GM12878 (cell line): ENCODE measurements at regions not wholly inside any gene's neighbourhood (a gene's known extent, or its start where the extent isn't known, plus 50 kb on each side); places are given as distances from the start of the nearest gene placed in this dataset.

ENCODE experiments used
- ATAC-seq: fragments of 200-7000 bp; cut with Tn5 transposase; 3 replicates; pipeline ENCODE4 v1.9.1; 2020; ENCODE audit warnings: mild to moderate bottlenecking, moderate library complexity
- BruUV-seq: library from RNA; stranded (reverse); fragments of 400-500 nt; replicated peaks from 2 replicates; lab custom pipeline; 2021; lab: Mats Ljungman, UMichigan
- CTCF ChIA-PET: fragments of 300-600 bp; sonication (Branson Sonifier 250); formaldehyde crosslinking; extraction: SDS; loops from one replicate; lab custom pipeline; 2021; ENCODE audit warnings: inconsistent platforms; lab: Yijun Ruan, JAX
- POLR2A ChIA-PET: fragments of 350-600 bp; formaldehyde crosslinking; extraction: SDS; loops from one replicate; lab custom pipeline; 2021; ENCODE audit warnings: inconsistent platforms; lab: Charles Lee
- RAD21 ChIA-PET: fragments of 300-600 bp; sonication (Branson Sonifier 250); formaldehyde crosslinking; loops from one replicate; lab custom pipeline; 2023; ENCODE audit warnings: antibody characterized with exemption; ENCODE audit not compliant: unreplicated experiment; lab: Charles Lee
- SMC1A ChIA-PET: fragments of 300-600 bp; sonication (Branson Sonifier 250); formaldehyde crosslinking; loops from one replicate; lab custom pipeline; 2023; ENCODE audit not compliant: unreplicated experiment, uncharacterized antibody; lab: Charles Lee
- DNase-seq: peaks from one replicate; pipeline ENCODE4 v3.0.0-alpha.2; 2011; ENCODE audit warnings: low read depth, low spot score
- FAIRE-seq: peaks from 3 replicates; lab custom pipeline; 2011; peaks lifted over from hg19 to GRCh38; lab: Jason Lieb, UNC
- H2AFZ ChIP-seq: 2 replicates; pipeline ENCODE4 v1.6.0; 2011; ENCODE audit warnings: low read depth, low read length, control low read depth; ENCODE audit not compliant: control insufficient read depth
- H3K27ac ChIP-seq: 2 replicates; pipeline ENCODE4 v1.5.1; 2011; ENCODE audit warnings: control low read depth; ENCODE audit not compliant: control insufficient read depth, insufficient read depth
- H3K27me3 ChIP-seq, 2 experiments: replicated peaks in 1 of 2; 2 replicates each; pipeline versions ENCODE4 v1.6.0 to v1.6.1; 2011; ENCODE audit warnings: low read length in 1 of 2; ENCODE audit not compliant: control insufficient read depth in 2 of 2, insufficient read depth in 2 of 2
- H3K36me3 ChIP-seq, 2 experiments: 2 replicates each; pipeline ENCODE4 v1.5.1; 2011; ENCODE audit warnings: low read length in 1 of 2; ENCODE audit not compliant: control insufficient read depth in 2 of 2, insufficient read depth in 2 of 2
- H3K4me1 ChIP-seq: 2 replicates; pipeline ENCODE4 v1.6.1; 2011; ENCODE audit warnings: mild to moderate bottlenecking, low read length, moderate library complexity, mixed read lengths; ENCODE audit not compliant: control insufficient read depth, insufficient read depth
- H3K4me2 ChIP-seq: 2 replicates; pipeline ENCODE4 v1.6.0; 2011; ENCODE audit warnings: control low read depth; ENCODE audit not compliant: control insufficient read depth, insufficient read depth
- H3K4me3 ChIP-seq: fragments of 200-600 bp; sonication (generic); 2 replicates; pipeline ENCODE4 v1.5.1; 2016
- H3K79me2 ChIP-seq: 2 replicates; pipeline ENCODE4 v1.6.0; 2011; ENCODE audit warnings: low read length; ENCODE audit not compliant: control insufficient read depth, insufficient read depth
- H3K9ac ChIP-seq: 2 replicates; pipeline ENCODE4 v1.8.0; 2011; ENCODE audit warnings: low read length, control low read depth, mixed read lengths; ENCODE audit not compliant: control insufficient read depth, insufficient read depth
- H3K9me3 ChIP-seq: replicated peaks from 3 replicates; pipeline ENCODE4 v1.5.1; 2011; ENCODE audit warnings: mild to moderate bottlenecking, low read length; ENCODE audit not compliant: control insufficient read depth, insufficient read depth
- H4K20me1 ChIP-seq: 2 replicates; pipeline ENCODE4 v1.6.0; 2011; ENCODE audit not compliant: control insufficient read depth, insufficient read depth
- BRCA1 ChIP-seq: IDR thresholded peaks from 2 replicates; pipeline ENCODE4 v1.6.1; 2011; ENCODE audit warnings: low read depth, low read length, improper control_type of control experiment
- IKZF2 ChIP-seq, 2 experiments: fragments of 450-650 bp; IDR thresholded peaks; 2 replicates each; pipeline ENCODE4 v1.6.1; 2017; ENCODE audit warnings: mild to moderate bottlenecking in 2 of 2, moderate library complexity in 2 of 2
- IRF4 ChIP-seq: IDR thresholded peaks from 2 replicates; pipeline ENCODE4 v1.6.1; 2011; ENCODE audit warnings: low read depth, low read length
- MYB ChIP-seq: fragments of 150-350 bp; IDR thresholded peaks from 2 replicates; pipeline ENCODE4 v1.6.1; 2014; ENCODE audit warnings: mild to moderate bottlenecking, low read depth, low read length, borderline replicate concordance
- NR2C1 ChIP-seq: fragments of 450-650 bp; IDR thresholded peaks from 2 replicates; pipeline ENCODE4 v1.6.1; 2017; ENCODE audit warnings: antibody characterized with exemption, mild to moderate bottlenecking, moderate library complexity
- PML ChIP-seq: IDR thresholded peaks from 2 replicates; pipeline ENCODE4 v1.6.1; 2012; ENCODE audit warnings: low read length, inconsistent platforms
- RAD21 ChIP-seq: IDR thresholded peaks from 2 replicates; pipeline ENCODE4 v1.6.1; 2011; ENCODE audit warnings: mild to moderate bottlenecking, low read depth, low read length, moderate library complexity; ENCODE audit not compliant: insufficient read depth
- WGBS: methylation state at CpG from one replicate; pipeline ENCODE4 v1.1.6; 2016; ENCODE audit warnings: low lambda C conversion rate; ENCODE audit not compliant: insufficient replicate concordance, insufficient coverage; ENCODE audit errors: missing lambda C conversion rate; 5-methylcytosine and 5-hydroxymethylcytosine counted together
- in situ Hi-C: fragments of 300-500 bp; cut with MboI; formaldehyde crosslinking; loops from 9 replicates; pipeline ENCODE4 v1.14.3; 2018; ENCODE audit warnings: mixed read lengths
- intact Hi-C: fragments of 100-400 bp; cut with micrococcal nuclease; formaldehyde crosslinking; loops from one replicate; pipeline ENCODE4 v1.14.2; 2022; ENCODE audit not compliant: unreplicated experiment
- TF ChIP-seq, protein P1 (sequence below): fragments of 450-650 bp; IDR thresholded peaks from 2 replicates; pipeline ENCODE4 v1.6.1; 2018; ENCODE audit warnings: borderline replicate concordance, mild to moderate bottlenecking; ENCODE audit not compliant: partially characterized antibody

DNA sequence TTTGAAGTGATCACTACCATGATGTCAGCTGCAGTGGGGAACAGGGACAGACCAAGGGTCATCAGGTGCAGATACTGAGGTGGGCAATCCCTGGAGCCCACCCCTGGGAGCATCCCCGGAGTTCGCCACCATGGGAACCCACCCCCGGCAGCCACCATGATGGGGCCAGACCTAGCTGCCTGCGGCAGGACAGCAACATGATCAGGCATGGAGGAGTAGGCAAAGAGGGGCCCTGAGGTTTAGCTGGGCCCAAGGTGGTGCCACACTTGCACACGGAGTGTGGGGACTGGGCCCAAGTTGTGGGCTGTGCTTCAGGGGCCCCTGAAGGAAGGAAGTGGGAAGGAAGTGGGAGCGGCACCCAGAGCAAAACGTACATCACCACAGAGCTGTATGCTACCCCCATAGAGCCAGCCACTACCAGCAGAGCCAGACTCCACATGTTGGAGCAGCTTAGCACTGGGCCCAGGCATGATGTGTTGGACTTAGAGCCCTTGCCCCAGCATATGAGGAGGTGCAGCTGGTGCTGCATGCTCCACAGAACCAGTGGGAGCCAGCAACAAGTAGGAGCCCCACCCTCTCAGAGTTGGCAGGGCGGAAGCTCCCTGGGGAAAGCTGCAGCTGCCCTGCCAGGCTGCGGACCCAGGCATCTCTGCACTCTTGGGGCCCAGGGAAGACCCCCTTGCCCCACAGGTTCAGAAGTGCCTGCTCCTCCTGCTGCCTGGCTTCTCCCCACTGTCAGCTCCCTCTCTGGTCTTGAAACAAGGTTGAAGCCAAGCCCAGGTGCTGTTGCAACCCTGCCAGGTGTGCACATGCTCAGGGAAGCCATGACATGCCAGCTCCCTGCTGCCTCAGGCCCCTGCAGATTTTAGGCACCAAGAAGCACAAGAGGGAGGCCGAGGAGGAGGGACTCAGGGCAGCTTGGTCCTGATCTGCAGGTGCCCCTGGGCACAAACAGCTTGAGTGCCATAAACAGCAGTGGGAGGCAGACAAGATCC is 515.3 kb downstream of the ZBBX start:
- intact Hi-C loops, result no loop called here
- Histone ChIP-seq H3K27me3 (no peaks in the 10 kb centered on the region), H3K79me2 (no peaks in the 10 kb centered on the region), H3K4me3 (no peak overlapping the region), H3K4me1 (no peaks in the 10 kb centered on the region)
- POLR2A ChIA-PET, result no interaction called here
- DNase-seq (no peak), ATAC-seq (no peak)
- in situ Hi-C loops, result no loop called here
- WGBS, result 21% methylated on average over 9 of the region's 10 CpGs
- CTCF ChIA-PET, result interaction anchor here (0.6 to 2.4 kb wide), 2 partner anchors 27 to 70 kb away, joined by 3 to 9 read pairs; no protein-coding TSS in a partner anchor
- TF ChIP-seq IRF4 (no peak), IKZF2 (IDR thresholded peaks at IDR 0.05) (no peak), NR2C1 (no peak), RAD21 (no peak), PML (no peak), BRCA1 (no peak), MYB (no peak)
- TF ChIP-seq, protein P1, sequence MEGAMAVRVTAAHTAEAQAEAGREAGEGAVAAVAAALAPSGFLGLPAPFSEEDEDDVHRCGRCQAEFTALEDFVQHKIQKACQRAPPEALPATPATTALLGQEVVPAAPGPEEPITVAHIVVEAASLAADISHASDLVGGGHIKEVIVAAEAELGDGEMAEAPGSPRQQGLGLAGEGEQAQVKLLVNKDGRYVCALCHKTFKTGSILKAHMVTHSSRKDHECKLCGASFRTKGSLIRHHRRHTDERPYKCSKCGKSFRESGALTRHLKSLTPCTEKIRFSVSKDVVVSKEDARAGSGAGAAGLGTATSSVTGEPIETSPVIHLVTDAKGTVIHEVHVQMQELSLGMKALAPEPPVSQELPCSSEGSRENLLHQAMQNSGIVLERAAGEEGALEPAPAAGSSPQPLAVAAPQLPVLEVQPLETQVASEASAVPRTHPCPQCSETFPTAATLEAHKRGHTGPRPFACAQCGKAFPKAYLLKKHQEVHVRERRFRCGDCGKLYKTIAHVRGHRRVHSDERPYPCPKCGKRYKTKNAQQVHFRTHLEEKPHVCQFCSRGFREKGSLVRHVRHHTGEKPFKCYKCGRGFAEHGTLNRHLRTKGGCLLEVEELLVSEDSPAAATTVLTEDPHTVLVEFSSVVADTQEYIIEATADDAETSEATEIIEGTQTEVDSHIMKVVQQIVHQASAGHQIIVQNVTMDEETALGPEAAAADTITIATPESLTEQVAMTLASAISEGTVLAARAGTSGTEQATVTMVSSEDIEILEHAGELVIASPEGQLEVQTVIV, result no peak
- TF ChIP-seq, all 136 proteins: peak for 0
- Histone ChIP-seq H3K4me2 (no peak overlapping the region), H3K27ac (no peak overlapping the region), H2AFZ (no peak overlapping the region), H3K9ac (no peak overlapping the region), H4K20me1 (no peaks in the 10 kb centered on the region), H3K36me3 (no peaks in the 10 kb centered on the region), H3K9me3 (no peaks in the 10 kb centered on the region; the same call in 2 of the 3 replicates)
- ChIA-PET RAD21 (no interaction called here), SMC1A (no interaction called here)
- BruUV-seq, result no TSS peak
- no peak for FAIRE-seq
